Bronchial epithelial cell (primary cell): ENCODE measurements at regions not wholly inside any gene's neighbourhood (a gene's known extent, or its start where the extent isn't known, plus 50 kb on each side); places are given as distances from the start of the nearest gene placed in this dataset.

Experiments
- DNase-seq: peaks from one replicate; pipeline ENCODE4 v3.0.0-alpha.2; 2010; ENCODE audit warnings: low read depth
- FAIRE-seq: peaks from 2 replicates; lab custom pipeline; 2011; peaks lifted over from hg19 to GRCh38; lab: Jason Lieb, UNC
- H3K27me3 ChIP-seq: 2 replicates; pipeline ENCODE4 v1.5.1; 2011; ENCODE audit warnings: low read length; ENCODE audit not compliant: control insufficient read depth, insufficient read depth
- H3K36me3 ChIP-seq: 2 replicates; pipeline ENCODE4 v1.5.1; 2011; ENCODE audit warnings: low read length; ENCODE audit not compliant: control insufficient read depth, insufficient read depth
- H3K4me3 ChIP-seq: 2 replicates; pipeline ENCODE4 v1.5.1; 2011; ENCODE audit warnings: mild to moderate bottlenecking, low read depth, low read length, control low read depth
- CTCF ChIP-seq: IDR thresholded peaks from 2 replicates; pipeline ENCODE4 v1.5.1; 2011; ENCODE audit warnings: mild to moderate bottlenecking, moderate library complexity, low read length, control low read depth, inconsistent platforms; ENCODE audit not compliant: insufficient read depth, severe bottlenecking

- Histone ChIP-seq H3K27me3 (no peaks in the 10 kb centered on the region), H3K4me3 (no peak overlapping the region), H3K36me3 (no peaks in the 10 kb centered on the region)
- no peak for FAIRE-seq
- no peak for TF ChIP-seq CTCF
- no peak for DNase-seq
These were observed 165.2 kb upstream of the PTER start for GRCh38 chr10:16271571-16271970.

- no peak for DNase-seq
- no peak for TF ChIP-seq CTCF
- H3K4me3 ChIP-seq = no peak overlapping the region
- FAIRE-seq = no peak
- no peaks in the 10 kb centered on the region for H3K27me3 ChIP-seq
- no peaks in the 10 kb centered on the region for H3K36me3 ChIP-seq
These were observed 161.9 kb upstream of the PTER start for GRCh38 chr10:16274911-16275310.

- Histone ChIP-seq H3K4me3 (no peak overlapping the region), H3K27me3 (no peaks in the 10 kb centered on the region), H3K36me3 (no peaks in the 10 kb centered on the region)
- no peak for TF ChIP-seq CTCF
- DNase-seq (no peak), FAIRE-seq (peak; percentile 86)
These were observed 156.2 kb upstream of the PTER start for GRCh38 chr10:16280595-16280994.

- H3K36me3 ChIP-seq = no peaks in the 10 kb centered on the region
- no peak overlapping the region for H3K4me3 ChIP-seq
- DNase-seq = no peak
- FAIRE-seq = no peak
- TF ChIP-seq CTCF = no peak
- H3K27me3 ChIP-seq = no peaks in the 10 kb centered on the region
These were observed 144.4 kb upstream of the PTER start for GRCh38 chr10:16292366-16292765.

GRCh38 chr10:16297069-16297468 is 139.7 kb upstream of the PTER start:
- no peak for DNase-seq
- Histone ChIP-seq H3K27me3 (no peaks in the 10 kb centered on the region), H3K36me3 (no peaks in the 10 kb centered on the region), H3K4me3 (no peak overlapping the region)
- no peak for TF ChIP-seq CTCF
- FAIRE-seq = no peak

- Histone ChIP-seq H3K27me3 (no peaks in the 10 kb centered on the region), H3K4me3 (no peak overlapping the region), H3K36me3 (no peaks in the 10 kb centered on the region)
- DNase-seq (peak; percentile 6), FAIRE-seq (no peak)
- no peak for TF ChIP-seq CTCF
These were observed 139.2 kb upstream of the PTER start for GRCh38 chr10:16297642-16298041.
